PC-9 (cell line): ENCODE measurements at regions not wholly inside any gene's neighbourhood (a gene's known extent, or its start where the extent isn't known, plus 50 kb on each side); places are given as distances from the start of the nearest gene placed in this dataset.

ENCODE experiments used
- BruUV-seq: library from RNA; stranded (reverse); fragments of 400-500 nt; replicated peaks from 2 replicates; lab custom pipeline; 2021; lab: Mats Ljungman, UMichigan
- CTCF ChIA-PET: fragments of 300-600 bp; sonication (Branson Sonifier 250); formaldehyde crosslinking; loops from one replicate; lab custom pipeline; 2022; ENCODE audit warnings: antibody characterized with exemption; lab: Charles Lee
- POLR2A ChIA-PET: fragments of 300-600 bp; sonication (Branson Sonifier 250); formaldehyde crosslinking; loops from one replicate; lab custom pipeline; 2022; ENCODE audit warnings: antibody characterized with exemption; ENCODE audit not compliant: unreplicated experiment; lab: Charles Lee
- DNase-seq, 2 experiments: peaks; one replicate each; pipeline versions ENCODE4 v3.0.0 to v3.0.0-alpha.2; 2015 to 2022; ENCODE audit warnings: mixed read lengths in 1 of 2
- H2AFZ ChIP-seq: fragments of 200-600 bp; sonication (generic); 2 replicates; pipeline ENCODE4 v1.8.1; 2017; ENCODE audit warnings: antibody characterized with exemption
- H3F3A ChIP-seq: fragments of 200-600 bp; sonication (generic); 2 replicates; pipeline ENCODE4 v1.8.1; 2017; ENCODE audit warnings: antibody characterized with exemption, mild to moderate bottlenecking, low read depth; ENCODE audit not compliant: insufficient read depth
- H3K27ac ChIP-seq: fragments of 200-600 bp; sonication (generic); 2 replicates; pipeline ENCODE4 v1.6.1; 2016; ENCODE audit warnings: mixed run types
- H3K27me3 ChIP-seq: fragments of 200-600 bp; sonication (generic); 2 replicates; pipeline ENCODE4 v1.6.1; 2016; ENCODE audit warnings: low read depth, mixed run types; ENCODE audit not compliant: insufficient read depth
- H3K36me3 ChIP-seq: fragments of 200-600 bp; sonication (generic); 2 replicates; pipeline ENCODE4 v1.6.1; 2016; ENCODE audit warnings: low read depth, mixed run types
- H3K4me1 ChIP-seq: fragments of 200-600 bp; sonication (generic); replicated peaks from 2 replicates; pipeline ENCODE4 v1.6.1; 2016; ENCODE audit warnings: mixed run types; ENCODE audit not compliant: insufficient read depth
- H3K4me2 ChIP-seq: fragments of 200-600 bp; sonication (generic); 2 replicates; pipeline ENCODE4 v1.6.1; 2017; ENCODE audit warnings: mixed run types
- H3K4me3 ChIP-seq: fragments of 200-600 bp; sonication (generic); 2 replicates; pipeline ENCODE4 v1.6.1; 2016; ENCODE audit warnings: mixed run types
- H3K79me2 ChIP-seq: fragments of 200-600 bp; sonication (generic); 2 replicates; pipeline ENCODE4 v1.6.1; 2017; ENCODE audit warnings: low read depth, mixed run types
- H3K9me2 ChIP-seq: fragments of 200-600 bp; sonication (generic); 2 replicates; pipeline ENCODE4 v1.8.1; 2017; ENCODE audit warnings: mild to moderate bottlenecking; ENCODE audit not compliant: insufficient read depth
- H3K9me3 ChIP-seq: fragments of 200-600 bp; sonication (generic); 2 replicates; pipeline ENCODE4 v1.8.1; 2016; ENCODE audit warnings: low read depth; ENCODE audit not compliant: insufficient read depth
- H4K20me1 ChIP-seq: fragments of 200-600 bp; sonication (generic); 2 replicates; pipeline ENCODE4 v1.8.1; 2017; ENCODE audit not compliant: insufficient read depth
- CTCF ChIP-seq: fragments of 200-600 bp; sonication (generic); conservative IDR thresholded peaks from 2 replicates; pipeline ENCODE4 v1.6.1; 2017; ENCODE audit warnings: mixed run types, antibody characterized with exemption, mild to moderate bottlenecking, moderate library complexity
- EZH2 ChIP-seq: fragments of 200-600 bp; sonication (generic); IDR thresholded peaks from 2 replicates; pipeline ENCODE4 v1.8.0; 2017; ENCODE audit warnings: antibody characterized with exemption, low read depth
- intact Hi-C: fragments of 100-400 bp; cut with micrococcal nuclease; formaldehyde crosslinking; loops from one replicate; pipeline ENCODE4 v1.10.0; 2022; ENCODE audit not compliant: unreplicated experiment

- no peak overlapping the region for H3K27ac ChIP-seq
- peaks cover 26% of the 10 kb centered on the region for H3F3A ChIP-seq
- peaks cover 12% of the 10 kb centered on the region; the same call in 1 of the 2 replicates for H3K9me3 ChIP-seq
- intact Hi-C loops: no loop called here
- H3K27me3 ChIP-seq: no peaks in the 10 kb centered on the region
- H3K79me2 ChIP-seq: no peaks in the 10 kb centered on the region
- BruUV-seq: no TSS peak
- H3K36me3 ChIP-seq: no peaks in the 10 kb centered on the region
- POLR2A ChIA-PET: no interaction called here
- TF ChIP-seq CTCF (no peak), EZH2 (no peak)
- H4K20me1 ChIP-seq: no peaks in the 10 kb centered on the region
- H2AFZ ChIP-seq: no peak overlapping the region
- no peak overlapping the region for H3K4me3 ChIP-seq
- CTCF ChIA-PET: no interaction called here
- H3K9me2 ChIP-seq: no peaks in the 10 kb centered on the region
- DNase-seq: no peak
- no peak overlapping the region for H3K4me2 ChIP-seq
- peaks cover 27% of the 10 kb centered on the region for H3K4me1 ChIP-seq
Observed at GRCh38 chr15:66935688-66936087, 129.7 kb upstream of the SMAD3 start.

GRCh38 chr15:66936109-66936860 lies 129.1 kb upstream of the SMAD3 start:
- Histone ChIP-seq H3K9me2 (no peaks in the 10 kb centered on the region), H3K4me3 (no peak overlapping the region), H3K27me3 (no peaks in the 10 kb centered on the region), H4K20me1 (no peaks in the 10 kb centered on the region), H3K4me2 (no peak overlapping the region), H3F3A (peaks cover 20% of the 10 kb centered on the region), H2AFZ (no peak overlapping the region), H3K27ac (no peak overlapping the region), H3K9me3 (peaks cover 12% of the 10 kb centered on the region; the same call in 1 of the 2 replicates), H3K4me1 (peaks cover 21% of the 10 kb centered on the region), H3K36me3 (no peaks in the 10 kb centered on the region), H3K79me2 (no peaks in the 10 kb centered on the region)
- intact Hi-C loops: no loop called here
- no peak for TF ChIP-seq EZH2
- no peak for TF ChIP-seq CTCF
- no peak for DNase-seq
- ChIA-PET POLR2A (no interaction called here), CTCF (no interaction called here)
- no TSS peak for BruUV-seq

GRCh38 chr15:66936861-66937582 lies 128.4 kb upstream of the SMAD3 start:
- Histone ChIP-seq H3K27me3 (no peaks in the 10 kb centered on the region), H2AFZ (no peak overlapping the region), H3K4me3 (no peak overlapping the region), H3K4me2 (no peak overlapping the region), H3K27ac (no peak overlapping the region), H3K36me3 (no peaks in the 10 kb centered on the region), H3K9me3 (peaks cover 12% of the 10 kb centered on the region; the same call in 1 of the 2 replicates), H3K9me2 (no peaks in the 10 kb centered on the region), H3K4me1 (peaks cover 13% of the 10 kb centered on the region), H3K79me2 (no peaks in the 10 kb centered on the region), H3F3A (peaks cover 13% of the 10 kb centered on the region), H4K20me1 (no peaks in the 10 kb centered on the region)
- intact Hi-C loops: no loop called here
- CTCF ChIA-PET: no interaction called here
- no TSS peak for BruUV-seq
- no peak for DNase-seq
- TF ChIP-seq EZH2 (no peak), CTCF (no peak)
- POLR2A ChIA-PET: no interaction called here
